H7 (cell line): ENCODE measurements at regions not wholly inside any gene's neighbourhood (a gene's known extent, or its start where the extent isn't known, plus 50 kb on each side); places are given as distances from the start of the nearest gene placed in this dataset.

Experiments used
- DNase-seq: peaks from one replicate; pipeline ENCODE4 v3.0.0; 2012
- H3K27me3 ChIP-seq: 2 replicates; pipeline ENCODE4 v1.6.0; 2011; ENCODE audit warnings: mild to moderate bottlenecking, low read length; ENCODE audit not compliant: control insufficient read depth, insufficient read depth
- H3K36me3 ChIP-seq: replicated peaks from 2 replicates; pipeline ENCODE4 v1.5.1; 2011; ENCODE audit warnings: low read length; ENCODE audit not compliant: control insufficient read depth, insufficient read depth
- H3K4me3 ChIP-seq: 2 replicates; pipeline ENCODE4 v1.5.1; 2011; ENCODE audit warnings: low read depth, mild to moderate bottlenecking, control low read depth, low read length, moderate library complexity; ENCODE audit not compliant: insufficient read depth

DNA sequence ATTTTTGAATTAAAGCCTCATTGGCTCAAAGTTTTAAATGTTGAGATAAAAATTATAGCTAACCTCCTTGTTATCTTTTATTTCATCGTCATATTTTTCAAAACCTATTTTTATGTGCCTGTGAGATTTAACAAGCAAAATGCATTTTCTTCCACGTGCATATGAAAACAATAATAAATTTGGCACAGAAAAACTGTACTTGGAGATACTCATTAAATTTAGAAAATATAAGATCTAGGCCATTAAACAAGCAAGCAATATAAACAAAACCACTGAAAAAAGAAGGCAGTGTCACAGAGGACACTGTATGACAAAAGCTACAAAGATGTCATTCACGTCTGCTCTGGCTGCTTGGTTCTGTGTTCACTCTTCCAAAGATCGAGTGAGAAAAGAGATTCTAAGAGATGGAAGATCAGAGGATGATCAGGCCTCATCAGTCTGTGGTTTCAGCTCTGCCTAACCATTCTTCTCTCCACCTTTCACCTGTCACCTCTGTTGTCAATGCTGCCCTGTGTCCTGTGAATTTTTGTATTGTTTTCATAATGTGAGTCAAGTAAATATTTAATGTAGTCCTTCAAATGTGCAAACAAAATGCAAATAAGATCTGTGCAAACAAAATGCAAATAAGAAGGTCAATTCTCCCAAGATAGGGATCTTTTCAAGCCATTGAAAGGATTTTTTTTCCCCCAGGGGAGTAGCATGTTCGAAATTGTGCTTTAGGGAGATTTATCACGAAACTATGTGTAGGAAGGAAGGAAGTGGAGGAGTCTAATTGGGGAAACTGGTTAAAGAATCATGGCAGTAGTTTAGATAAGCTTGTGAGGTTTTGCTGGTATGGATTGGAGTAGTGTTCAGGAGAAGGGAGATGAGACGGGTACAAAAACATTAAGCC is 138.7 kb upstream of the RBMS1 start:
- no peaks in the 10 kb centered on the region for H3K27me3 ChIP-seq
- no peak overlapping the region for H3K4me3 ChIP-seq
- no peak for DNase-seq
- no peaks in the 10 kb centered on the region for H3K36me3 ChIP-seq

GRCh38 chr2:160634436-160634835 is 140.8 kb upstream of the RBMS1 start:
- Histone ChIP-seq H3K4me3 (no peak overlapping the region), H3K36me3 (no peaks in the 10 kb centered on the region), H3K27me3 (no peaks in the 10 kb centered on the region)
- DNase-seq = no peak

DNA sequence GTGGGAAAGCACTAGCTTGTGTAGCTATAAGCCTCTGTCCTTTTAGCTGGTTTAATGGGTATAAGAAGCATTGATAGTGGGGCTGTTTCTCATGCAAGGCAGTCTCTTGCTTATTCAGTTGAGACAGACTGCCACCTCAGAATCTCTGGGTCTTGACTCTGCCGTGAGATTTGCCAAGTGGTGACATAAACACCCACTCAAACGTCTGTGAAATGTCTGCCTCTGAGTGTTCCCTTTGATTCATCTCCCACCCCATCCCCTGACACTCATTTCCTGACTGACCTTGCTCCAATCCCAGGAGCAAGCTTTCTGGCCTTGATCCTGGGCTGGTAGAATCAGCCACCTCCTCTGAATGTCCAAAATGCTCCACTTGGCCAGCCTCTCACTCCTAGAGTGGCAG is 141.9 kb upstream of the RBMS1 start:
- Histone ChIP-seq H3K4me3 (no peak overlapping the region), H3K27me3 (no peaks in the 10 kb centered on the region)
- no peak for DNase-seq

DNA sequence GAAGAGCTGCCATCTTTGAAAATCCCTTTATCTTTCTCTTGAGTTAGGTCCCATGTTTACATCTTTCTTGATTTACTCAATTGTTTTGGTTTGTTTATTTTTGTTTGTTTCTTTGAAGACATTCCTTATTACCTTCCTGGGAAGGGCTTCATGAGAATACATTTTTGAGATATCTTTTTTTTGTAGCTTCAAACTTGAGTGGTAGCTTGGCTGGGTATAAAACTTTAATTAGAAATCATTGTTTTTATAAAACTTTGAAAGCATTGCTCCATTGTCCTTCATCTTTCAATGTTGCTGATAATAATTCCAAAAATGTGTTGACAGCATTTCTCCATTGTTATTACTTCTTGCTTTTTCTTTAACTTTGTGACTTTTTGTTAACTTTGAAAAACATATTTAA is 145.9 kb upstream of the RBMS1 start:
- no peak overlapping the region for H3K4me3 ChIP-seq
- no peak for DNase-seq
- no peaks in the 10 kb centered on the region for H3K27me3 ChIP-seq
- no peaks in the 10 kb centered on the region for H3K36me3 ChIP-seq

More for the DNA sequence above, 141.9 kb upstream of the RBMS1 start:
- no peaks in the 10 kb centered on the region for H3K36me3 ChIP-seq

DNA sequence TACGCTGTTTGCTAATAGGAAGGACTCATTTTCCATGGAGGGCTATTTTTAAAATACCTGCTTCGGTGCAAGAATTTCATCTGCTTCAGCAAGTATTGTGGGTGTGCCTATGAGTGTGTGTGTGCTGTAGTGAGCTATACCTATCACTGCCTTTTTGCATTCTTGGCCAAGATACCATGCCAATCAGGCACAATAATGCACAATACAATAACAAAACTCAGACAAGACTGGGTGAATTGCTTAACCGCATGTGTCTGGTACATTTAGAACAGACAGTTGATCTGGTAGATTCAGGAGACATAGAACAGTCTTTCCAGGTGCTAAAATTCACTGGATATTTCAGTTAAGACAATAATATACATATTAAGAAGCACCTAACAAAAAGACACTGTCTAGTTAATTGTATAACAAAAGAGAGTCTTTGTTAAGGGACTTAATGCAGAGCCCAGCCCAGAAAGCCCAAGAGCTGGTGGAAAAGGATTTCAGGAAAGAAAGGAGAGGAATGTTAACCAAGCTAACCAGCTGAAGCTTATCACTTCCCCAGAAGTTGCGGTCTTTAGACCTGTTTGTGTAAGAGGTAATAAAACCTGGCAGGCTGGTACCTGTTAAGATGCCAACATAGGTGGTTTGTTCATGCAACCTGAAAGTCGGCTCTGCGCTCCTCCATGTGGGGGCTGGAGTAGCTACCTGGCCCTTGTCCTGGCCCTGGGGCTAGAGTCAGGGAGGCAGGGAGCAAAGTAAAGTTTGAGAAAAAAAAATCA is 153.3 kb upstream of the RBMS1 start:
- Histone ChIP-seq H3K27me3 (no peaks in the 10 kb centered on the region), H3K4me3 (no peak overlapping the region), H3K36me3 (no peaks in the 10 kb centered on the region)
- no peak for DNase-seq

- DNase-seq = peak; percentile 28
Observed at GRCh38 chr2:160647967-160648685, 154.5 kb upstream of the RBMS1 start.

GRCh38 chr2:160649698-160650097 is 156.1 kb upstream of the RBMS1 start:
- H3K4me3 ChIP-seq = no peak overlapping the region
- no peaks in the 10 kb centered on the region for H3K27me3 ChIP-seq
- no peaks in the 10 kb centered on the region for H3K36me3 ChIP-seq
- no peak for DNase-seq

More at GRCh38 chr2:160647967-160648685, 154.5 kb upstream of the RBMS1 start:
- Histone ChIP-seq H3K4me3 (no peak overlapping the region), H3K36me3 (no peaks in the 10 kb centered on the region), H3K27me3 (no peaks in the 10 kb centered on the region)

- Histone ChIP-seq H3K4me3 (no peak overlapping the region), H3K36me3 (no peaks in the 10 kb centered on the region)
Observed at GRCh38 chr2:160650196-160651118, 156.8 kb upstream of the RBMS1 start.

DNA sequence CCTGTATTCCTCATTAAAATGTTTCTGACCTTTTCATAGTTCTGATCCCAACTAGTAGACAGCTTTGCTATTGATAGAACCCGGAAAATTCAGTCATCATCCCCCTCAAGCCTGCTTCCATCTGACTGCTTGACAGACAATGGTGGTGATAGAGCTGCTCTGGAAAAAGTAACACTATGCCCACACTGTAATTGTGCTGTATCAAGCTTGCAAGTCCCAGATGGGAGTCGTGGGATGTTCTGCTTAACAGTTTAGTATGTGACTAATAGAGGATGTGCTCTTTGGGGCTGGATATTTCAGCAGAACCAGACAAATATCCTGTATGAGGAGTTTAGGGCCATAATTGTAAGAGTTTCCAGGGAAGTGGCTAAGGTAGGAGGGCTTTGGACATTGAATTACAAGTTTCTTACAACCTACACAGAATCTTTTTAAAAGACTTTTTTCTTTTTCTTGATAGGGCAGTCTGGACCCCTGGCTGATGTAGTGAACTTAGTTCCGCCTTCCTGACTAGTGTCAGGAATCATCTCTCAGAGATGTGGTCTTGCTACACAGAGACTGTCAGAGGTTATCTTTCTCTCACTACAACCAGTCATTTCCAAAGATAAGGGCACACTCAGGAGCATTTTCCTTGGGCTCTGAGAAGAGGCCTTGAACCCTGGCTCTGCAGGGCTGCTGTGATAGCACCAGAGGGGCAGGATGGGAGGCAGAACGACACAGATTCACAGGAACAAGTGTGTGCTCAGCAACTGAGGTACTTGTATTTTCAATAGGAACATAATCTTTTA is 158.0 kb upstream of the RBMS1 start:
- no peak overlapping the region for H3K4me3 ChIP-seq
- H3K27me3 ChIP-seq = no peaks in the 10 kb centered on the region
- DNase-seq = no peak
- H3K36me3 ChIP-seq = no peaks in the 10 kb centered on the region

More at GRCh38 chr2:160650196-160651118, 156.8 kb upstream of the RBMS1 start:
- H3K27me3 ChIP-seq = no peaks in the 10 kb centered on the region
- no peak for DNase-seq

- Histone ChIP-seq H3K4me3 (no peak overlapping the region), H3K27me3 (no peaks in the 10 kb centered on the region), H3K36me3 (no peaks in the 10 kb centered on the region)
- no peak for DNase-seq
Observed at GRCh38 chr2:160652236-160652635, 158.6 kb upstream of the RBMS1 start.

- DNase-seq = no peak
Observed at GRCh38 chr2:160657196-160657595, 163.6 kb upstream of the RBMS1 start.

DNA sequence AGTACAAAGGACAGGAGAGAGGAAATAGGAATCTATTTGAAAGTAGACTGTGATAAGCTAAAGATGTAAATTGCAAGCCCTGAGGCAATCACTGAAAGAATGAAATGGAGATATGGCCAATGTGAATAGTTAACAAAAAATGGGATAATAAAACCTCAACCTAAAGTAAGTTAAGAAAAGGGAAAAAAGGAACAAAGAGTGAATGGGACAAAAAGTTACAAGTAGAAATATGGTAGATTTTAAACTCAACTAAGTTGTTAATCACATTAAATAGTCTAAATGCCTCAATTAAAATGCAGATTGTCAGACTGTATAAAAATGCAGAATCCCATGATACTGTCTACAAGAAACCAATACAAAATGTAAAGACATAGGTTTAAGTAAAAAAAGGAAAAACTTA is 165.2 kb upstream of the RBMS1 start:
- no peaks in the 10 kb centered on the region for H3K27me3 ChIP-seq
- no peaks in the 10 kb centered on the region for H3K36me3 ChIP-seq
- no peak overlapping the region for H3K4me3 ChIP-seq
- no peak for DNase-seq

More at GRCh38 chr2:160657196-160657595, 163.6 kb upstream of the RBMS1 start:
- no peak overlapping the region for H3K4me3 ChIP-seq
- no peaks in the 10 kb centered on the region for H3K27me3 ChIP-seq
- H3K36me3 ChIP-seq = no peaks in the 10 kb centered on the region

GRCh38 chr2:160660741-160661140 is 167.1 kb upstream of the RBMS1 start:
- Histone ChIP-seq H3K27me3 (no peaks in the 10 kb centered on the region), H3K36me3 (no peaks in the 10 kb centered on the region), H3K4me3 (no peak overlapping the region)
- DNase-seq = no peak
